ENCODE measurements at regions not wholly inside any gene's neighbourhood (a gene's known extent, or its start where the extent isn't known, plus 50 kb on each side); places are given as distances from the start of the nearest gene placed in this dataset.

DNA sequence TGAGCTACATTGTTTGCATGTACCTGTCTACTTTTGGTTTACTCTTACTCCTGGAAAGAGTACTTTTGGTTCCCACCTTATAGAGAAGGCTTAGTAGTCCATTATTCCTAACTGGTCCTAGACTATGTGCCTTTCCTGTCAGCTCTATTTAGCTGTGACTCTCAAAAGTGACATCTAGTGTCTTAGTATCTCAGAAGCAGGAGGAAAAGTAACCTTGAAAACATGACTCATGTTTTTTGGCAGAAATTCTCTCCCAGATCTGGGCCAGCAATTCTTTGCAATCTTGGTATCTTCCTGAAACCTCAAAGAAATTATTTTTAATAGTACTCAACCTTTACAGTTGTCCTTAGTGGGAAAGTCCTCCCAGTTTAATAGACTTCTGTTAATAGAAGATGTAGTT lies 691.7 kb upstream of the SEMA6A start:
- TF ChIP-seq, protein P1, sequence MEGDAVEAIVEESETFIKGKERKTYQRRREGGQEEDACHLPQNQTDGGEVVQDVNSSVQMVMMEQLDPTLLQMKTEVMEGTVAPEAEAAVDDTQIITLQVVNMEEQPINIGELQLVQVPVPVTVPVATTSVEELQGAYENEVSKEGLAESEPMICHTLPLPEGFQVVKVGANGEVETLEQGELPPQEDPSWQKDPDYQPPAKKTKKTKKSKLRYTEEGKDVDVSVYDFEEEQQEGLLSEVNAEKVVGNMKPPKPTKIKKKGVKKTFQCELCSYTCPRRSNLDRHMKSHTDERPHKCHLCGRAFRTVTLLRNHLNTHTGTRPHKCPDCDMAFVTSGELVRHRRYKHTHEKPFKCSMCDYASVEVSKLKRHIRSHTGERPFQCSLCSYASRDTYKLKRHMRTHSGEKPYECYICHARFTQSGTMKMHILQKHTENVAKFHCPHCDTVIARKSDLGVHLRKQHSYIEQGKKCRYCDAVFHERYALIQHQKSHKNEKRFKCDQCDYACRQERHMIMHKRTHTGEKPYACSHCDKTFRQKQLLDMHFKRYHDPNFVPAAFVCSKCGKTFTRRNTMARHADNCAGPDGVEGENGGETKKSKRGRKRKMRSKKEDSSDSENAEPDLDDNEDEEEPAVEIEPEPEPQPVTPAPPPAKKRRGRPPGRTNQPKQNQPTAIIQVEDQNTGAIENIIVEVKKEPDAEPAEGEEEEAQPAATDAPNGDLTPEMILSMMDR (IDR thresholded peaks at IDR 0.05; ENCODE audit: insufficient read depth, low read length) = no peak
- no peak for DNase-seq (ENCODE audit: low read depth)
- H3K4me3 ChIP-seq (ENCODE audit: low read depth, low read length) = no peak overlapping the region

DNA sequence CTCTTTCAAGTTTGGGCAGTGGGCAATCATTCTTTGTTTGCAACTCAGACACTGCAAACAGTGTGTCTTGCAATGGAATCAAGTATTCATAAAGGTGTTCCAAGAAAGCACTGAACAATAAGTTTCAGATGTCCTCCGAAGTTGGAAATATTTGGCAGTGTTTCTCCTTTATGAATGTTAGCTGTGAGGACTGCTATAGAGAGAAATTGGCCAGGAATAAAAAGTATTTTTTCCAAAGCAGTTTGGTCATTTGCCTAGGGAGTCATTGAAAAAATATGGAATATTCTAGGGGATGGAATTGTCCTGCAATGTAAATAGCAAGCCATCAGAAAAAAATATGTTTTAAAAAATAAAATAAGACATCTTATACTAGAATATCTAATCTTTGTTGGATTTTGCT lies 688.6 kb upstream of the SEMA6A start:
- TF ChIP-seq, protein P1 (IDR thresholded peaks at IDR 0.05; ENCODE audit: insufficient read depth, low read length) = no peak
- H3K4me3 ChIP-seq (ENCODE audit: low read depth, low read length) = no peak overlapping the region
- no peak for DNase-seq (ENCODE audit: low read depth)

GRCh38 chr5:117262572-117263131 lies 688.0 kb upstream of the SEMA6A start:
- TF ChIP-seq, protein P1 (IDR thresholded peaks at IDR 0.05; ENCODE audit: insufficient read depth, low read length) = no peak
- DNase-seq (ENCODE audit: low read depth) = no peak
- no peak overlapping the region for H3K4me3 ChIP-seq (ENCODE audit: low read depth, low read length)

GRCh38 chr5:117261948-117262571 lies 687.4 kb upstream of the SEMA6A start:
- TF ChIP-seq, protein P1 (IDR thresholded peaks at IDR 0.05; ENCODE audit: insufficient read depth, low read length) = no peak
- H3K4me3 ChIP-seq (ENCODE audit: low read depth, low read length) = no peak overlapping the region
- no peak for DNase-seq (ENCODE audit: low read depth)

GRCh38 chr5:117255211-117256027 lies 680.8 kb upstream of the SEMA6A start:
- no peak for DNase-seq (ENCODE audit: low read depth)
- TF ChIP-seq, protein P1 (IDR thresholded peaks at IDR 0.05; ENCODE audit: insufficient read depth, low read length) = no peak
- no peak overlapping the region for H3K4me3 ChIP-seq (ENCODE audit: low read depth, low read length)

GRCh38 chr5:117252566-117252965 lies 677.9 kb upstream of the SEMA6A start:
- DNase-seq (ENCODE audit: low read depth) = no peak
- H3K4me3 ChIP-seq (ENCODE audit: low read depth, low read length) = no peak overlapping the region
- TF ChIP-seq, protein P1 (IDR thresholded peaks at IDR 0.05; ENCODE audit: insufficient read depth, low read length) = no peak

Data from fibroblast of the aortic adventitia (primary cell).